MV-4-11 (cell line): ENCODE measurements at regions not wholly inside any gene's neighbourhood (a gene's known extent, or its start where the extent isn't known, plus 50 kb on each side); places are given as distances from the start of the nearest gene placed in this dataset.

Source experiments
- DNase-seq: peaks from one replicate; lab custom pipeline; 2025; lab: John Stamatoyannopoulos, UW

GRCh38 chr14:61192989-61193388 is 88.1 kb downstream of the TMEM30B start:
- DNase-seq = no peak

DNA sequence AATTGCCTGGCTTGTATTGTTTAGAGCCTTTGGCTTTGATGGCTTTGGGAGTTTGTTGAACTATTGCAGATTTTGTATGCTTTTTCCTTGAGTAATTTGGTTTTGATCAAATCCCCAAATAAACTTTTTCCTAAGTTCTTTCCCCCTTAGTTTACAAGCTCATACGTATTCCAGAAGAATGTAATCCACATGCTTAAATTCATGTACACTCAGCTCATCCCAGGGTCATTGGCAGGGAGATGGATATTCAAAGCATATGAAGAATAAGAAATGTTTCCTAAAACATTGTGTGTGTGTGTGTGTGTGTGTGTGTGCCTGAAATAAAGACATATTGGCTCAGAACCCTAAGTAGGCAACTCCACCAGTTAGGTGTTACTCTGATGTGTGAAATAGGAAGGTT is 89.4 kb downstream of the TMEM30B start:
- DNase-seq = no peak

DNA sequence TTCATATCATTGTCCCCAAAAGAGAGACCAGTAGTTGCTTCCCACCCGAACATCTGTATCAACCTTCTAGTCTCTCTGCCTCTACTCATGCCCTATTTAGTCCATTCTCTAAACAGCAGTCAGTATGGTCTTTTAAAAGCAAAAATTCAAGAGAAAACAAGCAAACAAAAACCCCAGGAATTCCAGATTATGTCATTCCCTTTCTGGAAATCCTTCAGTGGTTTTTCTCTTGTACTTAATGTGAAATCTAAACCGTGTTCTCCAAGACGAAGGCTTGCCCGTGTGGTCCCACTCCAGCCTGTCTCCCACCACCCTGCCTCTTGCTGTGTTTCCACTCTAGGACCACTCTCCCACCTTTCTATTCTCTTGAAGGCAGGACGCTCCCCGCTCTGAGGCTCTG is 90.8 kb downstream of the TMEM30B start:
- DNase-seq = no peak

GRCh38 chr14:61188978-61189808 is 91.9 kb downstream of the TMEM30B start:
- DNase-seq = peak; percentile 31

DNA sequence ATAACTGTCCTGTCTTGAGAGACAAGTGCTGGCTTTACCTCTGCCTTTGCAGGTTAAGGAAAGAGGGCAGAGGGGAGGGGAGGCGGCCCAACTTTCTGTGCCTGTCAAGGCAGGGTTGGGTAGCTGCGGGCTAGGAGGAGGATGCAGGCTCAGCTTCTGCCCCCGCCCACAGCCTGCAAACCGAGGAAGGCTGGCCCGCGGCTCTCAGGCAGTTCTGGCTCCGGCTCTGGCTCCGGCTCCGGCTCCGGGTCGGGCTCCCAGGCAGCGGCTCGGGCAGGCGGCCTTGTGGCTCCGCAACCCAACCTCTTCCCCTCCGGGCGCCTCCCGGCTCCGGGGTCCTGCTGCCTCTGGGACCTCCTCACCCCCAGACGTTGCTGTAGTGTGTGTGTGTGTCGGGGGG is 92.9 kb downstream of the TMEM30B start:
- no peak for DNase-seq

DNA sequence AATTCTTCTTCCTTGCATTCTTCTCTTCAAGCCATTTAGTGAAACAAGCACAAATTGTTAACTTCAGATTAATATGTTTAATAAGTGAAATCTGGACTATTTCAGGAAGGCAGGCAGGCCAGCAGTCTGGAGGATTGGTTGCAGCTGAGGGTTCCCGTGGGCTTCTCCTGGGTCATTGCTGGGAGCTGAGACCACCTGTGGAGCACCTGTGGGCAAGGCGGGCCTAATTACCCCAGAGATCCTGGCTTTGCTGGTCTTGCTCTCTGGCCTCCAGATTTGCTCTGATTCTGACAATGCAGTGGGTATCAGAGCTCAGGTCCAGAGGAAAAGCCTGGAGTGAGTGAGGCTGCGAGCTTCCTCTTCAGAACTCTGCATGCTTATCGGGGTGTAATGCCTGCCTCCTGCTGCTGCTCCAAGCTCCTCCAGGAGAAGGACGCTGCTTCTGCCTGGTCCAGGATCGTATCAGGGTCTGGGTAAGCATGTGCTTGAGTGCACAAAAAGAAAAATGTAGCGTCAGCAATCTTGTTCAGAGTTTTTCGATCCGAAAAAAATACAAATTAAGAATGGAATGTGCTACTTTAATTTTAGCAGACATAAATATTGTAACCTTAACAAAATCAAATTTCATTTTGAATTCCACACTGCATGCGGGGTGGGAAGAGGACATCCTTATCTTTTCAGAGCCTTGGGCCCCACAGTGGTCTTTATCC is 93.8 kb downstream of the TMEM30B start:
- DNase-seq = no peak

- DNase-seq = no peak
Observed at GRCh38 chr14:61186341-61187195, 94.6 kb downstream of the TMEM30B start.

- no peak for DNase-seq
Observed at GRCh38 chr14:61185534-61185933, 95.6 kb downstream of the TMEM30B start.

DNA sequence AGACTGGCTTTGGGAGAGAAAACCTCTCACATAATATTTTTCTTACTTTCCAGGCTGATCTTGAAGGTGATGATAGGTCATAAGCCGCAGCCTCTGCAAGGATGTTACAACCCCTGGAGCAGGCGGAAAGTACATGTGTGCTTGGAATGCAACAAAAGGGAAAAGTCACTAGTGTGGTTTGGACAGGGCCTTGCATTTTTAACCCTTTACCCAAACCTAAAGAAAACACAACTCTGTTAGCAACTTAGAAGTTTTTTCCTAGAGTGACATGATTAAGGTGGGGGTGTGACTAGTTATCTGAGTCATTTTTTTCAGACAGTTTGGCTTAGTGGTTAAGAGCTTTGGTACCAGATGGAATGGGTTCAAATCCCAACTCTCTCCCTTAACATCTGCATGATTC is 97.0 kb downstream of the TMEM30B start:
- DNase-seq = no peak

- no peak for DNase-seq
Observed at GRCh38 chr14:61183196-61183885, 97.8 kb downstream of the TMEM30B start.

- DNase-seq = no peak
Observed at GRCh38 chr14:61179796-61180398, 101.2 kb downstream of the TMEM30B start.

GRCh38 chr14:61179061-61179690 is 102.0 kb downstream of the TMEM30B start:
- no peak for DNase-seq

DNA sequence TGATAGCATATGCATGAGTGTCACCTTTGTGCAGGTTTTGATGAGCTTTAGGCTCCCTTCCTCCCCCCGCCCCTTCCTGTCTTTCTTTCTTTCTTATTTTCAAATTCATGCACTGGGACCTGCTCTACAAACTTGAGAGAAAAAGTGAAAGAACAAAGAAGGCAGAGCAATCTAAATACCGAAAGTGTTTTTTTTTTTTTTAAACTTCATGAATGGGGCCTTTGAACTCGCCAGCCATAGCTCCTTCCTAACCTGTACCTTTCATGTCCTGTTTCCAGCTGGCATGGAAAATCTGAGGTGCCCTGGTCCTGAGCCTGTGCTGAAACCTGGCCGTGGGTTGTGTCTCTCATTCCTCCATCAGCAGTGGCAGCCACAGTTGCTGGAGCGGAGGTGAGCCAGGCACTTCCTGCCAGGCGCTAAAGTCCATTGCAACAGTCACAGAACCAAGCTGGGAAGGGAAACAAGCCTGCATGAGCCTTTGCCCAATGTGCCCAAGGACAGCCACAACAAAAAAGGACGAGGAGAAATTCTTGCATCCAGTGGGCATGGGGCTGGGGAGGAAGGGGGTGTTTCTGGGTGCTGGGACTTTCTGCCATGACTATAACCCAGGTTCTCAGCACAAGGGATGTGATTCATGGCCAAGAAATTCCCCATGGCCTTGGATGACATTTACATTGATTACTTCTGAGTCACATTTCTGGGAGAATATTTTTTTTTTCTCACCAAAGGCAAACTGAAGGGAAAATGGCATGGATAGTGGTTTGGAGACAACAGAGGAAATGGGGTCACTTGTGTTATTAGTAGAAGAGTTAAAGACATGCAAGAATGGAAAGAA is 102.7 kb downstream of the TMEM30B start:
- no peak for DNase-seq

DNA sequence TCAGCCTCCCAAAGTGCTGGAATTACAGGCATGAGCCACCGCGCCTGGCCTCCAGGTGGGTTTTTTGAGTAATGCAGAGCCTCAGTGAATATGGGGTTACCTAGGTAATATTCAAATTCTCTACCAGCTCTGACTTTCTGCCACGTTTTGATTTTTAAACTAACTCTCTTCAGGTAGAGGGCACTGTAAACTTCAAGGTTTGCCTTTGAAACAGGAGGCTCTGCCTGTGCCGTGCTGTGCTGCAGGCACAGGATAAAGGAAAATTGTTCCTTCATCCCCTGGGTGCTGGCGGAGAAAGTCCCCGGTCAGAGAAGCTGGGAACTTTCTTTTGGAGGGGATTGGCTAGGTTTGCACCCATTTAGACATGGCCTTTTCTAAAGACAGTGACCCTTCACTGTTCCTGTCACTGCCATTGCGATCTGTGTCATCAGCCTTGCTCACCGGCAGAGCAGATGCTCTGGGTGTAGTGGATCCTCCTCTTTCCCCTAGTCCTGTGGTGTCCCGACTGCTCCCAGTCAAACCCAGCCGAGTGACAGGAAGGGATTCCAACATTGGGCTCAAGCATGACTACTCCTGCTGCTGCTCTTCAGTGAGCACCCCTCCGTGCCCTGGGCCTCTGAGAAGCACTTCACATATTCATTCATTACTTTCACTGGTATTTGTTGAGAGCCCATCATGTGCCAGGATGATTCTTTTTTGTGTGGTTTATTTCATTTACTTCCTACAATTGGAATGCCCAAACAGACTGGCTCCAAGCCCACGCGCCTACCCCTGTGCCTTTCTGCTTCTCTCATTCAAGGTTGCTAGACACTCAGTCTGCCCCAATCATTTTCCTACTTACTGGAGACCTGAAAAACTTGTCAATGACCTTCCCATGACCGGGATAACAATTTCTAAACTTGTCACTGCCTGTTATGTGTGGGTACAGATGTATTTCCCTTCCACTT is 103.6 kb downstream of the TMEM30B start:
- no peak for DNase-seq

- DNase-seq = no peak
Observed at GRCh38 chr14:61176686-61177085, 104.5 kb downstream of the TMEM30B start.

- DNase-seq = peak; percentile 41
Observed at GRCh38 chr14:61174987-61175386, 106.2 kb downstream of the TMEM30B start.

DNA sequence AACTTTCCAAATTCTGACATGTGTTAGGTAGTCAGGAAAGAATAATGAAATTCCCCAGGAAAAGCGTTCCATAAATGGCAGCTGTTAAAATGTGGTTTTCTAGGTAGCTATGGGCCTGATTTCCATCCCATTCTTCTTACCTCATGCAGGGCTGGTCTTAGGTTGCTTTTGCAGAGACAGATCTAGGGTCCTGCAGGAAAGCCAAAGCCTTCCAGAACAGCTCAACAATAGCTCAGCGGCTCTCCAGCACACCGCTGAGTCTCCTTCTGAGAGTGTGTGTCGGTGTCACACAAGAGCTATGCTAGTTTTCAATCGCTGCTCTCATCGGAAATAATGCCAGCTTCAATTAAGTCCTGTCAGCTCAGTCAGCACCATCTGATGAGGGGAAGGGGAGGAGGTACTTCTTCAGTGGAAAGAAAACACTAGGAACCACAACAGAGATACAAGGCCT is 106.7 kb downstream of the TMEM30B start:
- DNase-seq = no peak

DNA sequence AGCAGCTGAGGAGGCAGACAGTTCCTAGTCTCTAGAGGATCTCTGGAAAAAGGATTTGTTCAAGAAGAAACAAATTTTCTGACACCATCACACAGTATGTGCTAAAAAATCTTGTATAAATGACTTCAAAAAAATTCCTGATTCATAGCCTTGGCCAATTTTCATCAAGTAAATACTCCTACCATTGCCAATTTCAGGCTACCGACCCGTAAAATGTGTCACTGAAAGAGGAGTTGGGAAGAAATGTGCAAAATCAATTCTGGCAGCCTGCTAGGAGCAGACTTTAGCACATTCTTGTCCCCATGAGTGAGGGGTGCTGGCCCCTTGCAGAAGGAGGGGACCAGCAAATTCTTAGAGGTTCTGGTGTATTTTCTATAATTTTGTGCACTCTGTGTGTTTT is 109.4 kb downstream of the TMEM30B start:
- DNase-seq = no peak

DNA sequence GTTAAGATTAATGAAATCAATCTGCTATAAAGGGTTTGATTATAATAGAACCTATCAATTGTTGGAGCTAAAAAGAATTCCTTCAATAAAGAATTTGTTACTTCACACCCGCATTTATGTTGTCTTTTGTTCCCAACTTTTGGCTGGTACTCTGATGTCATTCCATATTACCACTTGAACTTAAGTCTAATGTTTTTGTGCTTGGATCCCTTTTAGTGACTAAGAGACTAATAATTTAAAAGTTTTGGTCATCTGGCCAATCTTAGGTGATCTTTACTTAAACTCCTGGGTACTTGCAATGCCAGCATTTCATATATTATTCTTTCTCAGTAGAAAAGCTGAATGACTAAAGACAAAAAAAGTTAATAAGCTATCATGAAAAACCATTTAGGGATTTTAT is 113.0 kb downstream of the TMEM30B start:
- no peak for DNase-seq
